ENCODE measurements at regions not wholly inside any gene's neighbourhood (a gene's known extent, or its start where the extent isn't known, plus 50 kb on each side); places are given as distances from the start of the nearest gene placed in this dataset.

GRCh38 chr11:80455818-80456217 is 1015.0 kb upstream of the TENM4 start:
- DNase-seq: no peak

GRCh38 chr11:80451105-80451504 is 1010.3 kb upstream of the TENM4 start:
- DNase-seq: no peak

- no peak for DNase-seq
These were observed 1007.9 kb upstream of the TENM4 start for GRCh38 chr11:80448709-80449108.

GRCh38 chr11:80443177-80443576 is 1002.3 kb upstream of the TENM4 start:
- no peak for DNase-seq

GRCh38 chr11:80441821-80442220 is 1001.0 kb upstream of the TENM4 start:
- no peak for DNase-seq

- DNase-seq: no peak
These were observed 1000.0 kb upstream of the TENM4 start for GRCh38 chr11:80440835-80441234.

- no peak for DNase-seq
These were observed 995.7 kb upstream of the TENM4 start for GRCh38 chr11:80436547-80436946.

GRCh38 chr11:80435345-80435744 is 994.5 kb upstream of the TENM4 start:
- no peak for DNase-seq

GRCh38 chr11:80432057-80432456 is 991.2 kb upstream of the TENM4 start:
- DNase-seq: no peak

- DNase-seq: no peak
These were observed 983.3 kb upstream of the TENM4 start for GRCh38 chr11:80424012-80424695.

- DNase-seq: no peak
These were observed 979.5 kb upstream of the TENM4 start for GRCh38 chr11:80420374-80420773.

- no peak for DNase-seq
These were observed 976.9 kb upstream of the TENM4 start for GRCh38 chr11:80417681-80418080.

GRCh38 chr11:80415580-80415979 is 974.8 kb upstream of the TENM4 start:
- DNase-seq: no peak

- no peak for DNase-seq
These were observed 973.6 kb upstream of the TENM4 start for GRCh38 chr11:80414181-80415165.

- no peak for DNase-seq
These were observed 971.8 kb upstream of the TENM4 start for GRCh38 chr11:80412604-80413003.

- no peak for DNase-seq
These were observed 952.4 kb upstream of the TENM4 start for GRCh38 chr11:80393210-80393609.

GRCh38 chr11:80390505-80390904 is 949.7 kb upstream of the TENM4 start:
- no peak for DNase-seq

- DNase-seq: no peak
These were observed 947.7 kb upstream of the TENM4 start for GRCh38 chr11:80388536-80388935.

GRCh38 chr11:80388130-80388529 is 947.3 kb upstream of the TENM4 start:
- no peak for DNase-seq

GRCh38 chr11:80383655-80384054 is 942.8 kb upstream of the TENM4 start:
- no peak for DNase-seq

- DNase-seq: no peak
These were observed 938.9 kb upstream of the TENM4 start for GRCh38 chr11:80379620-80380278.

- no peak for DNase-seq
These were observed 931.1 kb upstream of the TENM4 start for GRCh38 chr11:80371931-80372330.

- no peak for DNase-seq
These were observed 925.1 kb upstream of the TENM4 start for GRCh38 chr11:80365980-80366379.

All from activated CD8-positive, alpha-beta memory T cell treated with anti-CD3 and anti-CD28 coated beads, Interleukin-2, amount 50 U/mL, for 4 hours (primary cell).